ENCODE measurements at regions not wholly inside any gene's neighbourhood (a gene's known extent, or its start where the extent isn't known, plus 50 kb on each side); places are given as distances from the start of the nearest gene placed in this dataset.

DNA sequence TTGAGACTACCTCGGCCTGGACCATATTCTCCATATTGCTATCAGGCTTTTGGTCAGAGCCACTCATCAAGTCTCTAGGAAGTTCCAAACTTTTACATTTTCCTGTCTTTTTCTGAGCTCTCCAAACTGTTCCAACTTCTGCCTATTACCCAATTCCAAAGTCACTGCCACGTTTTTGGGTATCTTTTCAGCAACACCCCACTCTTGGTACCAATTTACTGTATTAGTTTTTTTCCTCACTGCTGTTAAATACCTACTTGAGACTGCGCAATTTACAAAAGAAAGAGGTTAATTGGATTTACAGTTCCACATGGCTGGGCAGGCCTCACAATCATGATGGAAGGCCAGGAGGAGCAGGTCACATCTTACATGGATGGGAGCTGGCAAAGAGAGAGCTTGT lies 507.8 kb upstream of the ZNF608 start:
- Histone ChIP-seq H3K4me3 (ENCODE audit: insufficient read length, low read depth) (no peak overlapping the region), H3K4me1 (ENCODE audit: insufficient read depth, insufficient read length) (no peaks in the 10 kb centered on the region), H3K9ac (ENCODE audit: insufficient read length, low read depth) (no peak overlapping the region), H3K9me3 (ENCODE audit: insufficient read depth, low read length) (peaks cover 19% of the 10 kb centered on the region; the same call in 1 of the 2 replicates), H3K27me3 (ENCODE audit: insufficient read depth, insufficient read length) (no peaks in the 10 kb centered on the region), H3K36me3 (ENCODE audit: insufficient read depth, insufficient read length, low read length) (no peaks in the 10 kb centered on the region)
- TF ChIP-seq YY1 (IDR thresholded peaks at IDR 0.05; ENCODE audit: insufficient read depth, insufficient read length) (no peak), ZNF274 (IDR thresholded peaks at IDR 0.05; ENCODE audit: low read depth, low read length) (no peak), SUZ12 (IDR thresholded peaks at IDR 0.05; ENCODE audit: extremely low read depth, insufficient read depth, insufficient read length) (no peak)
- DNase-seq (ENCODE audit: low read depth, low spot score) = no peak

DNA sequence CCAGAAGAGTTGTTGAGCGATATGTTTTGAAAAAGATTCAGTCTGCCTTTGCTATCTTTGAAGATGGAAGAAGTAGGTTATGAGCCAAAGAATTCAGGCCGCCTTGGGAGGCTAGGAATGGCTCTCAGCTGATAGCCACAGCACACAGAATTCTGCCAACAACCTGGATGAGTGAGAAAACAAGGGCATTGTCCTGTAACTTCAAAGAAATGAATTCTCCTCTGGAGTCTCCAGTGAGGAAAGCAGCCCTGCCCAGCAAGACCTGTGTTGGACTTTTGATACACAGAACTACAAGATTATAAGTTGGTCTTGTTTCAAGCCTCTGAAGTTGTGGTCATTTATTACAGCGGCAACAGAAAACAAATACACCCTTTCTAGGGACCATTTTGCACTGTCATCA lies 509.9 kb upstream of the ZNF608 start:
- Histone ChIP-seq H3K4me3 (ENCODE audit: insufficient read length, low read depth) (no peak overlapping the region), H3K4me1 (ENCODE audit: insufficient read depth, insufficient read length) (no peaks in the 10 kb centered on the region), H3K36me3 (ENCODE audit: insufficient read depth, insufficient read length, low read length) (no peaks in the 10 kb centered on the region), H3K9me3 (ENCODE audit: insufficient read depth, low read length) (peaks cover 19% of the 10 kb centered on the region; the same call in 1 of the 2 replicates), H3K9ac (ENCODE audit: insufficient read length, low read depth) (no peak overlapping the region), H3K27me3 (ENCODE audit: insufficient read depth, insufficient read length) (no peaks in the 10 kb centered on the region)
- TF ChIP-seq SUZ12 (IDR thresholded peaks at IDR 0.05; ENCODE audit: extremely low read depth, insufficient read depth, insufficient read length) (no peak), ZNF274 (IDR thresholded peaks at IDR 0.05; ENCODE audit: low read depth, low read length) (no peak), YY1 (IDR thresholded peaks at IDR 0.05; ENCODE audit: insufficient read depth, insufficient read length) (no peak)
- no peak for DNase-seq (ENCODE audit: low read depth, low spot score)

DNA sequence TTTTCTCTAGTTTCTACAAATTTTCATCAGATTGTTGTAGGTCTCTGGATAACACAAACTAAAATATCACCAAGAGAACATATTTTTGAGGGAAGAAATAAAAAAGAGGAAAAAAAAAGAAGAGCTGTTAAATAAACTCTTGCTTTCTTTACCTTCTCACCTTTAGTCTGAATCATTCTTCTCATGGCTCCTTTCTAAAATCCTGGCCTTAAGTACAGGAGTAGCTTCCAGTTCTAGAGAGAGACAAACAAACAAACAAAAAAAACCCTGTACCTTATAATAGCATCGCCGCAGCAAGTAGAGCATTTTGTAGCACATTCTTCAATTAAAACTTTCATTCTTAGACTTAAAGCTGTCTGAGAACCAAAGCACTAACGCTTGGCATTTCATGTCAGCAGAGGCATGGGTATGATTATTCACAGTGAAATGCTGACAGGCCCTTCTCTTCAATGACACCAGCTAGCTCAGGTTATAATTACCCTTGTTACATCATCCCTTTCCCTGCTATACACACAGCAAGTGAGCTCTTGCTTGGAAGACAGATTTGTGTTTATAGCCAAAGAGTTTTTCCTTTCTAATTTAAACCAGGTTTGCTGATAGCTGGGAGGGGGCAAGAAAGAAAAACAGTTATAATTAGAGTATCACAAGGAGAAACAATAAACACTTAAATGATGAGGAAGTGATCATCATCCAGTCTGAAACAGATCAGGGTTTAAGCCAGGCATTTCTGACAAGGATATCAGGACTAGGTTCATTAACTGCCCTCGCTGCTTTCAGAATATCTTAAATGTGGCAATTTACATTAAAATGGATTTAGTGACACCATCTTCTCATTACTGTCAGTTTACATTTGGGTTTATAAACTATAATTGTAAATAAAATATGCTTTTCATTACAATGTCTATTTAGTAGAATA lies 510.9 kb upstream of the ZNF608 start:
- peaks cover 16% of the 10 kb centered on the region; the same call in 1 of the 2 replicates for H3K9me3 ChIP-seq (ENCODE audit: insufficient read depth, low read length)
- no peak overlapping the region for H3K9ac ChIP-seq (ENCODE audit: insufficient read length, low read depth)
- H3K4me3 ChIP-seq (ENCODE audit: insufficient read length, low read depth) = no peak overlapping the region
- TF ChIP-seq ZNF274 (IDR thresholded peaks at IDR 0.05; ENCODE audit: low read depth, low read length) = no peak
- TF ChIP-seq YY1 (IDR thresholded peaks at IDR 0.05; ENCODE audit: insufficient read depth, insufficient read length) = no peak
- no peak for TF ChIP-seq SUZ12 (IDR thresholded peaks at IDR 0.05; ENCODE audit: extremely low read depth, insufficient read depth, insufficient read length)
- no peak for DNase-seq (ENCODE audit: low read depth, low spot score)
- no peaks in the 10 kb centered on the region for H3K4me1 ChIP-seq (ENCODE audit: insufficient read depth, insufficient read length)
- no peaks in the 10 kb centered on the region for H3K36me3 ChIP-seq (ENCODE audit: insufficient read depth, insufficient read length, low read length)
- H3K27me3 ChIP-seq (ENCODE audit: insufficient read depth, insufficient read length) = no peaks in the 10 kb centered on the region

DNA sequence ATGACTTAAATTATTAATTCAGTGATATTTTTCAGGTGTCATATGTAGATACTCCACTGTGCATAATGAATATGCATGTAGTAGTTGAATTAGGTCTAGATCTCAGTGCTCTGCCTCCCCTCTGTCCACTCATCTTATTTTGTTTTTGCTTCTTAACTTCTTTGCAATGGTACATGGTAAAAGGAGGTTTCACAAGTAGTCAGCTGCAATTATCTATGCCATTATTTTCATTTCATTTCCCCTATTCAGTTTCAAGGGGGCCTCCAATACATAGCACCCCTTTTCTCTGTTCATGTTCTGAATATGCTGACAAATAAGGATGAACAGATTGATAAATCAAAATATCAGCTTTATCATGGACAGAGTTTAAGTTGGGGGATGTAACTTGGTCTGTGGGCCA lies 511.6 kb upstream of the ZNF608 start:
- no peak overlapping the region for H3K4me3 ChIP-seq (ENCODE audit: insufficient read length, low read depth)
- peaks cover 9% of the 10 kb centered on the region; the same call in 1 of the 2 replicates for H3K9me3 ChIP-seq (ENCODE audit: insufficient read depth, low read length)
- no peak overlapping the region for H3K9ac ChIP-seq (ENCODE audit: insufficient read length, low read depth)
- no peaks in the 10 kb centered on the region for H3K36me3 ChIP-seq (ENCODE audit: insufficient read depth, insufficient read length, low read length)
- TF ChIP-seq ZNF274 (IDR thresholded peaks at IDR 0.05; ENCODE audit: low read depth, low read length) (no peak), YY1 (IDR thresholded peaks at IDR 0.05; ENCODE audit: insufficient read depth, insufficient read length) (no peak), SUZ12 (IDR thresholded peaks at IDR 0.05; ENCODE audit: extremely low read depth, insufficient read depth, insufficient read length) (no peak)
- no peaks in the 10 kb centered on the region for H3K27me3 ChIP-seq (ENCODE audit: insufficient read depth, insufficient read length)
- no peak for DNase-seq (ENCODE audit: low read depth, low spot score)
- no peaks in the 10 kb centered on the region for H3K4me1 ChIP-seq (ENCODE audit: insufficient read depth, insufficient read length)

DNA sequence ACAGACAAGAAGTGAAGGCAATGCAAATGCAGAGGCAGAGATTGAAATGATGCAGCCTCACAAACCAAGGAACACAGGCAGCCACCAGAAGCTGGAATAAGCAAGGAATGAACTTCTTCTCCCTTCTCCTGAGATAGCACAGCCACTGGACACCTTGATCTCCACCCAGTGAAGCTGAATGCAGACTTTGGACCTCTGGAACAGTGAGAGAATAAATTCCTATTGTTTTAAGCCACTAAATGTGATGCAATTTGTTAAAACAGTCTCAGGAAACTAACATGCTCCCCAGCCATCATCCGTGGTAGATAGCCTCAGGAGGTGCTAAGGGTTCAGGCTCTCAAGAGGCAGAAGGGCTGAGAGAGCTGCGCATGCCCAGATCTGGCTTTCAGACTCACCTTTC lies 512.2 kb upstream of the ZNF608 start:
- H3K4me1 ChIP-seq (ENCODE audit: insufficient read depth, insufficient read length) = no peaks in the 10 kb centered on the region
- H3K9ac ChIP-seq (ENCODE audit: insufficient read length, low read depth) = no peak overlapping the region
- TF ChIP-seq ZNF274 (IDR thresholded peaks at IDR 0.05; ENCODE audit: low read depth, low read length) (no peak), SUZ12 (IDR thresholded peaks at IDR 0.05; ENCODE audit: extremely low read depth, insufficient read depth, insufficient read length) (no peak), YY1 (IDR thresholded peaks at IDR 0.05; ENCODE audit: insufficient read depth, insufficient read length) (no peak)
- H3K9me3 ChIP-seq (ENCODE audit: insufficient read depth, low read length) = peaks cover 3% of the 10 kb centered on the region; the same call in 1 of the 2 replicates
- DNase-seq (ENCODE audit: low read depth, low spot score) = no peak
- H3K27me3 ChIP-seq (ENCODE audit: insufficient read depth, insufficient read length) = no peaks in the 10 kb centered on the region
- no peak overlapping the region for H3K4me3 ChIP-seq (ENCODE audit: insufficient read length, low read depth)
- no peaks in the 10 kb centered on the region for H3K36me3 ChIP-seq (ENCODE audit: insufficient read depth, insufficient read length, low read length)

DNA sequence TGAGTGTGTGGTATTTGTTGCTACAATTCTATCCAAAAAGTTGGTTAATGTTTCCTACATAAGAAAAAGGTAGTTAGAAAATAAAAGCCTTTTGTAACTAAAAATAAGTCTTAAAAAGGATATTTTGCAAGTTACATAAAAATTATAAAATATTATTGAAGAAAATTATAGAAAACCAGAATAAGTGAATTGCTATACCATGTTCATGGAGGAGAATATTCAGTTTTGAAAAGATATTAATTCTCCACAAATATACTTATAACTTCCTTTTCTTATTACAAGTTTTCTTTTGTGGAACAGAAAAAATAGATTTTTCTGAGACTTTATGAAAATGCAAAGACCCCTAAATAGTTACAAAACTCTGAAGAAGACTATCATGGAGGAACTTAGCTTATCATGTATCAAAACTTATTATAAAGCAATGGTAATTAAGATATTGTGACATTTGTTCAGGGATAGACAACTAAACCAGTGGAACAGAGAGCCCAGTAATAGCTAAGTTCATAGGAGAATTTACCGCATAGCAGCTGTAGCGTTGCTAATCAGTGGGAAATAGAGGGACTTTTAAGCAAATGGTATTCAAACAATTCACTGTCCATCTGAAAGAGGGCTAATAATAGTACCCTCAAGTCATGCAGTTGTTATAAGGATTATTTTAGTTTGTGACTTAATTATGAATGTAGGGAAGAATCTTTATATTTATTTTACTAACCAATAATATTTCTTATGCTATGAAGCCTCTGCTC lies 515.2 kb upstream of the ZNF608 start:
- DNase-seq (ENCODE audit: low read depth, low spot score) = no peak
- Histone ChIP-seq H3K9ac (ENCODE audit: insufficient read length, low read depth) (no peak overlapping the region), H3K36me3 (ENCODE audit: insufficient read depth, insufficient read length, low read length) (no peaks in the 10 kb centered on the region), H3K27me3 (ENCODE audit: insufficient read depth, insufficient read length) (no peaks in the 10 kb centered on the region), H3K4me3 (ENCODE audit: insufficient read length, low read depth) (no peak overlapping the region), H3K4me1 (ENCODE audit: insufficient read depth, insufficient read length) (no peaks in the 10 kb centered on the region), H3K9me3 (ENCODE audit: insufficient read depth, low read length) (no peaks in the 10 kb centered on the region)
- TF ChIP-seq YY1 (IDR thresholded peaks at IDR 0.05; ENCODE audit: insufficient read depth, insufficient read length) = no peak
- no peak for TF ChIP-seq ZNF274 (IDR thresholded peaks at IDR 0.05; ENCODE audit: low read depth, low read length)
- TF ChIP-seq SUZ12 (IDR thresholded peaks at IDR 0.05; ENCODE audit: extremely low read depth, insufficient read depth, insufficient read length) = no peak

DNA sequence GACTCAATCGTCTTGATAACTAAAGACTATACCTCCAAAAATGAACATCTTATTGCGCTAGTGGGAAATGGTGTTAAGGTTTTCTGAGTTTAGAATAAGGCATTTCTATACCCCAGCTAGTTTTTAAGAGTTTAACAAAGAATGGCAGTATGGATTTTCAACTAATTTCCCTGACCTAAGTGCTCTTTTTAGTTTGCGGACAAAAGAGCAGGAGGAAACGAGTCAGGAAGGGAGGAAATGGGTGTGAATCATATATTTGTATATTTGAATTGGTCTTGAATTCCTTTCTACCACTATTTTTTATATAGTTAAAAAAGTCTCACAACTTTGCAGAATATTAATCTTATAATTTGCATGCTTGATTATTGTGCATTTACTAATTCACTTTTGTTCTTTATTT lies 516.3 kb upstream of the ZNF608 start:
- no peaks in the 10 kb centered on the region for H3K9me3 ChIP-seq (ENCODE audit: insufficient read depth, low read length)
- no peak for TF ChIP-seq SUZ12 (IDR thresholded peaks at IDR 0.05; ENCODE audit: extremely low read depth, insufficient read depth, insufficient read length)
- TF ChIP-seq ZNF274 (IDR thresholded peaks at IDR 0.05; ENCODE audit: low read depth, low read length) = no peak
- TF ChIP-seq YY1 (IDR thresholded peaks at IDR 0.05; ENCODE audit: insufficient read depth, insufficient read length) = no peak
- no peak overlapping the region for H3K4me3 ChIP-seq (ENCODE audit: insufficient read length, low read depth)
- H3K36me3 ChIP-seq (ENCODE audit: insufficient read depth, insufficient read length, low read length) = no peaks in the 10 kb centered on the region
- no peak for DNase-seq (ENCODE audit: low read depth, low spot score)
- no peaks in the 10 kb centered on the region for H3K4me1 ChIP-seq (ENCODE audit: insufficient read depth, insufficient read length)
- no peak overlapping the region for H3K9ac ChIP-seq (ENCODE audit: insufficient read length, low read depth)
- no peaks in the 10 kb centered on the region for H3K27me3 ChIP-seq (ENCODE audit: insufficient read depth, insufficient read length)
